ENCODE measurements at regions not wholly inside any gene's neighbourhood (a gene's known extent, or its start where the extent isn't known, plus 50 kb on each side); places are given as distances from the start of the nearest gene placed in this dataset.

DNA sequence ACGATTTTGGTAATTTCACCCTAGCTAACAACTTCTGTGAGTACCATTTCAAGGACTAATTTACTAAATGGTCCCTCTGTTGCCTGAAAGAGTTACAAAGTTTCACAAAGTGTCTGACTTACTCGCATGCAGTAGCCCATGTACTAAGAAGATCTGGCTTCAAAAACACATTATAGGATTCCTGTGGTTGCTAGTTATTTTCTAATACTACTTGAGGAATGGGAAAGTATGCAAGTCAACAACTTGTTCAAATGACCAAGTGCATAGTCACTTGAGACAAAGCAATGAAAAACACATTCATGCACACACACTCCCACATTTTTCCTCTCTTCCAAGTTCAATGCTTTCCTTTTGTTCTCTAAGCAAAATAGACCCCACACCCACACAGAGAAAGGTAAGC is 219.7 kb upstream of the TMPO start (continued):
- TF ChIP-seq, protein P1, sequence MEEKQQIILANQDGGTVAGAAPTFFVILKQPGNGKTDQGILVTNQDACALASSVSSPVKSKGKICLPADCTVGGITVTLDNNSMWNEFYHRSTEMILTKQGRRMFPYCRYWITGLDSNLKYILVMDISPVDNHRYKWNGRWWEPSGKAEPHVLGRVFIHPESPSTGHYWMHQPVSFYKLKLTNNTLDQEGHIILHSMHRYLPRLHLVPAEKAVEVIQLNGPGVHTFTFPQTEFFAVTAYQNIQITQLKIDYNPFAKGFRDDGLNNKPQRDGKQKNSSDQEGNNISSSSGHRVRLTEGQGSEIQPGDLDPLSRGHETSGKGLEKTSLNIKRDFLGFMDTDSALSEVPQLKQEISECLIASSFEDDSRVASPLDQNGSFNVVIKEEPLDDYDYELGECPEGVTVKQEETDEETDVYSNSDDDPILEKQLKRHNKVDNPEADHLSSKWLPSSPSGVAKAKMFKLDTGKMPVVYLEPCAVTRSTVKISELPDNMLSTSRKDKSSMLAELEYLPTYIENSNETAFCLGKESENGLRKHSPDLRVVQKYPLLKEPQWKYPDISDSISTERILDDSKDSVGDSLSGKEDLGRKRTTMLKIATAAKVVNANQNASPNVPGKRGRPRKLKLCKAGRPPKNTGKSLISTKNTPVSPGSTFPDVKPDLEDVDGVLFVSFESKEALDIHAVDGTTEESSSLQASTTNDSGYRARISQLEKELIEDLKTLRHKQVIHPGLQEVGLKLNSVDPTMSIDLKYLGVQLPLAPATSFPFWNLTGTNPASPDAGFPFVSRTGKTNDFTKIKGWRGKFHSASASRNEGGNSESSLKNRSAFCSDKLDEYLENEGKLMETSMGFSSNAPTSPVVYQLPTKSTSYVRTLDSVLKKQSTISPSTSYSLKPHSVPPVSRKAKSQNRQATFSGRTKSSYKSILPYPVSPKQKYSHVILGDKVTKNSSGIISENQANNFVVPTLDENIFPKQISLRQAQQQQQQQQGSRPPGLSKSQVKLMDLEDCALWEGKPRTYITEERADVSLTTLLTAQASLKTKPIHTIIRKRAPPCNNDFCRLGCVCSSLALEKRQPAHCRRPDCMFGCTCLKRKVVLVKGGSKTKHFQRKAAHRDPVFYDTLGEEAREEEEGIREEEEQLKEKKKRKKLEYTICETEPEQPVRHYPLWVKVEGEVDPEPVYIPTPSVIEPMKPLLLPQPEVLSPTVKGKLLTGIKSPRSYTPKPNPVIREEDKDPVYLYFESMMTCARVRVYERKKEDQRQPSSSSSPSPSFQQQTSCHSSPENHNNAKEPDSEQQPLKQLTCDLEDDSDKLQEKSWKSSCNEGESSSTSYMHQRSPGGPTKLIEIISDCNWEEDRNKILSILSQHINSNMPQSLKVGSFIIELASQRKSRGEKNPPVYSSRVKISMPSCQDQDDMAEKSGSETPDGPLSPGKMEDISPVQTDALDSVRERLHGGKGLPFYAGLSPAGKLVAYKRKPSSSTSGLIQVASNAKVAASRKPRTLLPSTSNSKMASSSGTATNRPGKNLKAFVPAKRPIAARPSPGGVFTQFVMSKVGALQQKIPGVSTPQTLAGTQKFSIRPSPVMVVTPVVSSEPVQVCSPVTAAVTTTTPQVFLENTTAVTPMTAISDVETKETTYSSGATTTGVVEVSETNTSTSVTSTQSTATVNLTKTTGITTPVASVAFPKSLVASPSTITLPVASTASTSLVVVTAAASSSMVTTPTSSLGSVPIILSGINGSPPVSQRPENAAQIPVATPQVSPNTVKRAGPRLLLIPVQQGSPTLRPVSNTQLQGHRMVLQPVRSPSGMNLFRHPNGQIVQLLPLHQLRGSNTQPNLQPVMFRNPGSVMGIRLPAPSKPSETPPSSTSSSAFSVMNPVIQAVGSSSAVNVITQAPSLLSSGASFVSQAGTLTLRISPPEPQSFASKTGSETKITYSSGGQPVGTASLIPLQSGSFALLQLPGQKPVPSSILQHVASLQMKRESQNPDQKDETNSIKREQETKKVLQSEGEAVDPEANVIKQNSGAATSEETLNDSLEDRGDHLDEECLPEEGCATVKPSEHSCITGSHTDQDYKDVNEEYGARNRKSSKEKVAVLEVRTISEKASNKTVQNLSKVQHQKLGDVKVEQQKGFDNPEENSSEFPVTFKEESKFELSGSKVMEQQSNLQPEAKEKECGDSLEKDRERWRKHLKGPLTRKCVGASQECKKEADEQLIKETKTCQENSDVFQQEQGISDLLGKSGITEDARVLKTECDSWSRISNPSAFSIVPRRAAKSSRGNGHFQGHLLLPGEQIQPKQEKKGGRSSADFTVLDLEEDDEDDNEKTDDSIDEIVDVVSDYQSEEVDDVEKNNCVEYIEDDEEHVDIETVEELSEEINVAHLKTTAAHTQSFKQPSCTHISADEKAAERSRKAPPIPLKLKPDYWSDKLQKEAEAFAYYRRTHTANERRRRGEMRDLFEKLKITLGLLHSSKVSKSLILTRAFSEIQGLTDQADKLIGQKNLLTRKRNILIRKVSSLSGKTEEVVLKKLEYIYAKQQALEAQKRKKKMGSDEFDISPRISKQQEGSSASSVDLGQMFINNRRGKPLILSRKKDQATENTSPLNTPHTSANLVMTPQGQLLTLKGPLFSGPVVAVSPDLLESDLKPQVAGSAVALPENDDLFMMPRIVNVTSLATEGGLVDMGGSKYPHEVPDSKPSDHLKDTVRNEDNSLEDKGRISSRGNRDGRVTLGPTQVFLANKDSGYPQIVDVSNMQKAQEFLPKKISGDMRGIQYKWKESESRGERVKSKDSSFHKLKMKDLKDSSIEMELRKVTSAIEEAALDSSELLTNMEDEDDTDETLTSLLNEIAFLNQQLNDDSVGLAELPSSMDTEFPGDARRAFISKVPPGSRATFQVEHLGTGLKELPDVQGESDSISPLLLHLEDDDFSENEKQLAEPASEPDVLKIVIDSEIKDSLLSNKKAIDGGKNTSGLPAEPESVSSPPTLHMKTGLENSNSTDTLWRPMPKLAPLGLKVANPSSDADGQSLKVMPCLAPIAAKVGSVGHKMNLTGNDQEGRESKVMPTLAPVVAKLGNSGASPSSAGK (IDR thresholded peaks at IDR 0.05) = no peak
- TF ChIP-seq GTF2A2 (tag; IDR thresholded peaks at IDR 0.05) (no peak), SAP30 (IDR thresholded peaks at IDR 0.05; ENCODE audit: borderline replicate concordance, insufficient read depth, low read depth, low read length, poor library complexity, severe bottlenecking) (no peak)
- TF ChIP-seq, protein P2, sequence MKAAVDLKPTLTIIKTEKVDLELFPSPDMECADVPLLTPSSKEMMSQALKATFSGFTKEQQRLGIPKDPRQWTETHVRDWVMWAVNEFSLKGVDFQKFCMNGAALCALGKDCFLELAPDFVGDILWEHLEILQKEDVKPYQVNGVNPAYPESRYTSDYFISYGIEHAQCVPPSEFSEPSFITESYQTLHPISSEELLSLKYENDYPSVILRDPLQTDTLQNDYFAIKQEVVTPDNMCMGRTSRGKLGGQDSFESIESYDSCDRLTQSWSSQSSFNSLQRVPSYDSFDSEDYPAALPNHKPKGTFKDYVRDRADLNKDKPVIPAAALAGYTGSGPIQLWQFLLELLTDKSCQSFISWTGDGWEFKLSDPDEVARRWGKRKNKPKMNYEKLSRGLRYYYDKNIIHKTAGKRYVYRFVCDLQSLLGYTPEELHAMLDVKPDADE (conservative IDR thresholded peaks at IDR 0.05; ENCODE audit: control insufficient read depth, low read depth, low read length) = no peak

All from K562 (cell line).